GM18858 (cell line): ENCODE measurements at regions not wholly inside any gene's neighbourhood (a gene's known extent, or its start where the extent isn't known, plus 50 kb on each side); places are given as distances from the start of the nearest gene placed in this dataset.
"Not testable (repeated sequence)": the region's sequence is repeated elsewhere in the genome, so short reads cannot be mapped to it uniquely, and the experiment has no call there.

Experiments
- ATAC-seq: cut with Tn5 transposase; IDR thresholded peaks from one replicate; pipeline ENCODE4 v1.9.1; 2021; ENCODE audit not compliant: unreplicated experiment

DNA sequence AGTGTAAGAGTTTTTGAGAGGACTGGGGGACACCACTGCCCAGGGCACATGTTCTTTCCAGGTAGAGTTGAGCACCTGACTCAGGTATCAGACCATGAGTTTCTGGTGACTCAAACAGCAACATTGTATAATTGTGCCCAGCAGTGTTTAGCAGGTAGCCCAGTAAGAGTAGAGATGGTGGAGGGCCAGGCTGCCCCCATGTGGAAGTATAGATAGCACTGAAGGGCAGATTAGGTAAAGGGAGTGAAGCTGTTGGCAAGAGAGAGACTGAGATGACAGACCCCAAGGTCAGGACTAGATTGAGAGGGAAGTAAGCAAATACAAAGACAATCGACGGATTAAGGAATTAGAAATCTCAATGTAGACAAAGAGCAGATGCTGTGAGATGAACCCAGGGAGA is 74.6 kb downstream of the TRIM42 start:
- ATAC-seq = no peak

DNA sequence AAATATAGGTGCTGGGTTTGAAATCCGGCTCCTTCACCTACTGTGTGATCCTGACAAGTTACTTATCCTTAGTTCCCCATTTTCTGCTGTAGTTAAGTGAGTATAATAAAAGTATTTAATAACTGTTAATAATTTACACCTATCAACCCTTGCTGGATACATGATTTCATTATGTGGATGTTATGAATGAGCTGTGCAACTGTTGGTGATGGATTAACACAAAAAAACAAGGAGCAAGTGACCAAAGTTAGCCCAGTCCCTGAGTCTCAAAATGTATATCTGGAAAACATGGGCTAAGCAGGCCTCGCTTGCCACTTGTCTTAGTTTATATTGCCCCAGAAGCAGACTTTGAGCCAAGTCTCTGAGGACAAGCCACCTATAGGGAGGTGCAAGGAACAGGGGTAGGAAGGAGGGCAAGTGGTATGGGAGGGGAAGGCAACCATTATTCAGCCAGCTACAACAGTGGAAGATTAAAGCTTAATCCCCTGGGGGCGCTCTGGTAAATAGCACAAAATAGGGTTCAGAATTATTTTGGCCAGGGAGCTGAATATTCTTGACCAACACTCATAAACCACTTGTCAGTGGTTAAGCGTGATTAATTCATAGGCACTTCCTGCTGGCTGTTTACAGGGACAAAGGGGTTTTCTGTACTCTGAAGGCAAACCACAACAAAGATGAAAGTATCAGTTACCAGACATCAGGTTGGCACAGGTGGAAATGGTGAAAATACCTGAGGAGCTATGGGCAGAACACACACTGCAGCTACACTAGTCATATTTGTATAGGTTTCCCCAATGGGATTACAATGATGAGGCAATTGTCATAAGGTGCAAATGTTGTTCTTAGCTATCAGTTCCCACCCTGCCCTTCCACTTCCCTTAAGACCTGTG is 76.2 kb downstream of the TRIM42 start:
- peak; percentile 64 for ATAC-seq

DNA sequence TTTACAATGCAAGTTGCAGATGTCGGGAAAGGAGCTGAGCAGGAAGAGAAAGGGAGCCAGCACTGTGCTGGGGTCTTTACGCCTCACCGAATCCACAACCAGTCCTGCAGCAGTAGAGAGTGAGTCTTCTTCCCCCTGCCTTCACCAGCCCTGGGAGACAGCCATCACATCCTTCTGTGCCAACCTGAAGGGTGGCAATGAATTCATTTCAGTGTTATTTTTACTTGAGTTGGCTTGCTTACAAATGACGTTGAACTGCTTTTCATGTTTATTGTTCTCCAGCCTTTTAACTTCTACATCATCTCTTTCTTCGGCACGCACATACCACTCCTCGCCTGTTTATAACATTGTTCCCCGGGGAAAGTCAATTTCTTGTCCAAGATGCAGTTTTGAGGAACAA is 77.1 kb downstream of the TRIM42 start:
- ATAC-seq = no peak

DNA sequence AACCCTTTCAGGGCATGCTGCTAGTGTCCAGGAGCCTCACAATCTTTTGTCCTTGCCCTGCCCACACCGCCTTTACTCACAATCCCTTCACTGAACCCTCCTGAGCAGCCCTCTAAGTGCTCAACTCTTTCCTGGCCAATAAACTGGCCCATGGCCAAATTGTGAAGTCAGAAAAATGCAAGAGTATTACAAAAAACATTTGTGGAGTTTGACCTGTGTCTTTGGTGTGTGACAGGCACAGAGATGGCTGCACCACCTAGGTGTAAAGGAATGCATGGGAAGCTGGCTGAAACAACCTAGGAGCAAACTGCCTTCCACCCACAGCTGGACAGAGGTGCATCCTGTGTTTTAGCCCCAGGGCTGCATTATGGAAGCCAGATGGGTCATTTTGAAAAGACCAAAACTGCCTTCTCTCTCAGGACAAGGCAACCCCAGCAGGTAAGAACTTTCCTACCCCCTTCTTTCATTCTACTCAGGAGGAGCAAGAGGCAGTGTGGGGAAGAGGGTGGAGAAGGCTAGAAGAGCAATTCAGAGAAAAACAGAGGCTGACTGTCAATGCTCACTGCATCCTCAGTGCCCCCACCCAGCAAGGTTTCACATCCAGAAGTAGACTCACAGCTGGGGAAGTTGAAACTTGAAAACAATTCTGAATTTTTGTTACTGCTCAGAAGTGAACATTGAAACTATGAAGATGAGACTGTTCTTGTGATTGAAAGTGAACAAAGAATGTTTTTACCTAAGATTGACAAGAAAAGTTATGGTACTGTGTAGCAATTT is 78.6 kb downstream of the TRIM42 start:
- ATAC-seq = no peak

DNA sequence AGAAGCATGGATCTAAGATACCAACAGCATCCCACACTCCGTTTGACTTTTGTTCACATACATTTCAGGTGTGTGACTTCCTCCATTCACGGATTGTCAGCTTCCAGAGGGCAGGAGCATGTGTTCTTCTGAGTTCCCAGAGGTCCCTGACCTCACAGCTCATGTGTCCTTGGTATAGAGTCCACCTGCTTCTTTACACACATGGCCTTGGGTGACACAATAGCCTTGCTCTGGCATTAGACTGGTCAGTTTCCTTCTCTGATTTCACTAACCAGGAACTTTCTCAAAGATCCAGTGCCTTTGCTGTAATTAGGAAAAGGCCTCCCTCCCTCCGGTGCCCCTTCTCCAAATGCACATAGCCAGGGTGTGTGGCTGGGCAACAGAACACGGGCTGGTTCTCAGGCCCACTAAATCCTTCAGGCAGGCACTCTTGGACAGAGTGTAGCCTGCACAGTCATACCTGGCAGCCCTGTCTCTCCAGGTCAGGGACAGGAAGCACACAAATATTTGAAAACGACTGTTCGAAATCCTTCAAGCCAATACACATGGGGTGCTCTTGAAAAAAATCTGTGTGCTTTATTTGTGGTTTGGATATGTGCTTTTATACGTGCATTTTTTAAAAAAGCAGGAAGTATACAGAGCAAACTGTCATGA is 81.1 kb downstream of the TRIM42 start:
- no peak for ATAC-seq

DNA sequence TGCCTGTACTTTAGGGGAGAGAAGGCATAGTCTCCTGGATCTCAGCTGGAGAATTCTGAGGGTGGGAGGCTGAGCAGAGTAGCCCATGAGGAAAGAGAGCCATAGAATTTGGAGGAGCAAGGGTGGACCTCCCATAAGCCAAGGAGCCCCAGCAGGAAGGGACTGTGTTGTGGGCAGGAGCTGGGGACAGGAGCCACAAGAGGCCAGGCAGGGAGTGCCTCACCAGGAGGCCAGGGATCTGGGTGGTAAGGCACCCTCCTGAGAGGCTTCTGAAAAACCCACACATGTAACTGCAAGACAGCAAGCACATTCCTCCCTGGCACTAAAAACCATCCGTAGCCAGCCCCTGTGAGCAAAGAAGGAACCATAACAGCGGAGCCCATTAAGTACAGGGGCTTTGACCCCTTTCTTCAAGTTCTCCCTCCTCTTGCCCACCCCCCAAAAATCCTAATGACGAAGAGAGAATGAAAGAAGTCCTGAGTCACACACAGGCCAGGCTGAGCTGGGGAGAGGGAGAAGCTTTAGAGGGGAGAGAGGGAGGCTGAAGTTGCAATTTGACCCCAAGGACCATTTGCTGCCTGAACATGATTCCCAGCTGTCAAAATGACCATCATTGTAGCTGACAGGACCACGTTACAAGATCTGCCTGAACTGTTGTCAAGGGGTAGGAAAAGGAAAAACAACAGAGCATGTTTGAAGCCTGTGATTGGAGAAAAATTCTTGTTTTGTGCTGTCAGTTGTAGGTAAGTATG is 82.6 kb downstream of the TRIM42 start:
- no peak for ATAC-seq

DNA sequence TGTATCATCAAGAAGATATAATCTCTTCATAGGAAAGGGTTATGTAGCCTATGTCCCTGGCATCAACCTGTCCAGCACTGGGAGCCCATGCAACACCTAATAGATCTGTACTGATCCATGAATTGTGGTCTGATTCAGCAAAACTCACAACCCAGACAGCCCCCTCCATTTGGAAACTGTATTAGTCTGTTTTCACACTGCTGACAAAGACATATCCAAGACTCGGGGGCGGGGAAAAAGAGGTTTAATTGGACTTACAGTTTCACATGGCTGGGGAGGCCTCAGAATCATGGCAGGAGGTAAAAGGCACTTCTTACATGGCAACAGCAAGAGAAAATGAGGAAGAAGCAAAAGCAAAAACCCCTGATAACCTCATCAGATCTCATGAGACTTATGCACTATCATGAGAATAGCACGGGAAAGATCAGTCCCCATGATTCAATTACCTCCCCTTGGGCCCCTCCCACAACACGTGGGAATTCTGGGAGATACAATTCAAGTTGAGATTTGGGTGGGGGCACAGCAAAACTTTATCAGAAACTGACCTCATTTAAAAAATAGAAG is 83.3 kb downstream of the TRIM42 start:
- no peak for ATAC-seq

DNA sequence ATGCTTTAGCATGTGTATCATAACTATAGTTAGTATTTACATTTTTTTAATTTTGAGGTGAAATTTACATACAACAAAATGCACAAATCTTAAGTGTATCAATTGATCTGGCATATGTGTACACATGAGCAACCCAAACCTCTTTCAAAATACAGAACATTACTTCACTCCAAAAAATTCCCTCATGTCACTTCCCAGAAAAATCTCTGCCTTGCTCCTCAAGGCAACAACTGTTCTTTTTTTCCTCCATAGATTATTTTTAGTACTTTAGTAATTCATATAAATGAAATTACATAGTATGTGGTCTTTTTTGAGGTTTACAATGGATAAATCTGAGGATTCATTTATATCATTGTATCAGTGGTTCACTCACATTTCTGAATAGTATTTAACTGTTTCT is 84.9 kb downstream of the TRIM42 start:
- ATAC-seq = no peak

DNA sequence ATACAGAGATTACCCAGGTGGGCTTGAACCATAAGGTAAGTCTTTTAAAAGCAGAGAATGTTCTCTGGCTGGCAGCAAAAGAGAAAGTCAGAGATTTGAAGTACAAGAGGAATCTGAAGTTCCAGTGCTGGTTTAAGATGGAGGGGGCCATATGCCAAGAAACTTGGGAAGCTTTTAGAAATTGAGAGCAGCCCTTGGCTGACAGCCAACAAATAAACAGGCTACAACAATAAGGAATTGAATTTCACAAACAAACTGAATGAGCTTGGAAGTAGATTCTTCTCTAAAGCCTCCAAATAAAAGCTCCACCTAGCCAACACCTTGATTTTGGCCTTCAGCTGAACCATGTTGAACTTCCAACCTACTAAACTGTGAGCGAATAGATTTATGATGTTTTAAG is 85.7 kb downstream of the TRIM42 start:
- no peak for ATAC-seq

DNA sequence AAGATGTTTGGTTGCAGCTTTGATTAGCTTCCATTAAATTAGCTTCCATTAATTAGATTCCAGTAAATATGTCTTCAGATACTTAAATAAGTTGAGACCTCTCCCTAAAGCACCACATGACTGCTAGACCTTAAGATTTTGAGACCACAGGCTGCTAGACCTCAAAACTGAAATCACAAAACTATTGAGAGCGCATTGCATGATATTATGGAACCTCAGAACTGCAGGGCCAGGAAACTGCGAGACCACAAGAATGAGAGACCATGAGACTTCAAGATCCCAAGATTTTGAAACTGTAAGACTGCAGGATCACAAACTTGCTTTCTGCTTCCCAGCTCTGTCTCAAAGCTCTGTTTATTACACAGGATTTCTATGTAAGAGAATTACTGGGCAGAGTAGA is 87.4 kb downstream of the TRIM42 start:
- no peak for ATAC-seq

DNA sequence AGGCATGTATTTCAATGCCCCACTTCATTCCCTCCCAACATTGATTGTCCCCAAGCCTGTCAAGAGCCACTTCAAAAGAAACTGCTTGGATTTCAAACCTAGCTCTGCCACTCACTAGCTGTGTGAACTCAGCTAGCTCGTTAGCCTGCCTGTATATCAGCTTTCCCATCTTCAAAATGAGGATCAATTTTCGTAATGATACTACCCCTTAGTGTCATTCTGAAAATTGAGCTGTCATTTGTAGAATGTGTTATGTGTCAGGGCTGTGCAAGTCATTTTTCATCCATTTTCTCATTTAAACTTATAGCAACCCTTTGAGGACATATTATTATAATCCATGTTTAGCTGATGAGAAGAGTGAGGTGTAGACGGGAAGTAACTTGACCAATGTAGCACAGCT is 88.6 kb downstream of the TRIM42 start:
- ATAC-seq = no peak

DNA sequence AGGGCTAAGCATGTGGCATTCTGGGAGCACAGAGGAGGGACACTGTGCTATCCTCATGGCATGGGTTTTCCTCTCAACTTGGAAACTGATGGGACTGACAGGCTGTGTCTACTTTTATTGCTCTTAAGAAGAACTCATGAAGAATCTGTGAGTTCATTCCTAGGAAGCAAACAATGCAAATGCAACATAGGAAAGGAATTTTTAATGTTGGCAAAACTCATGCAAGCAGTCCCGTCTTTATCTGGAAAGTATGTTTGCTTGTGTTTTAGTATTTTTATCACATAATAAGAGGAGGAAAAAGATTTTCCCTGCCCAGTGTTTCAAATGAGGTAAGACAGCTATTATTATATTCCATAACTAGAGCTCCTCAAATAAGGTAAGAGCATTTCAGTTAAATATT is 89.7 kb downstream of the TRIM42 start:
- ATAC-seq = no peak

DNA sequence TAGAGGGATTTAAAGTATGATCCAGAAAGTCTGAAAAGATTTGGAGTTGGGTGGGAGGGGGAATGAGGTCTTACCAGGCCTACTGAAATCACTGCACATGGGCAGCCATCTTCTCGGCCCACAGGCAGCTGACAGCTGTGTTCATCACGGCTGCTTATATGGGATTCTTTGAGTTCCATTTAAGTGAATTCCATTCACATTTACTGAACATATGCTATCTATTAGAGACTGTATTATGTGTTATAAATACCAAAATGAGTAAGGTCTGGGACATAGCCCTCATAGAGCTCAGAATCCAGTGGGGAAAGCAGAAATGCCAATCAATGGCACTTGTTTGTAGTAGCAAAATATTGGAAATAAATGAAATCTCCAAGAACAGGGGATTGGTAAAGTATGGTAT is 91.1 kb downstream of the TRIM42 start:
- no peak for ATAC-seq

DNA sequence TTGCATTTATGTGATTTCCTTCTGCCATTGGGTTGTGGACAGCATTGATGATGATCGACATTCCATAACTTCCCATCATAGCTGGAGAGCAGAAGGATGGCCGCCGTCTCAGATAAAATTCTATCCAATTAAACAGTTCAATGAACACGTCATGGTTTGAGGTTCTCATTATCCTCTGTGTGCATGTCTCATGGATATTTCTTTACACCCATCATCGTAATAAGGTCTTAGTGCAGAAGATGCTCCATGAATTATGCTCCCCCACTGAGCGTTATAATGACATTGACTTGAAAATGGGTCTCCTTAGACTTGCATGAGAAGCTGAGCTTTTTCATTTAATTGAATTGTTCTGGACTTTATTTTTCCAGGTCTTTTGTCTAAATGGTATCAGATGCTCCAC is 92.1 kb downstream of the TRIM42 start:
- ATAC-seq = no peak

DNA sequence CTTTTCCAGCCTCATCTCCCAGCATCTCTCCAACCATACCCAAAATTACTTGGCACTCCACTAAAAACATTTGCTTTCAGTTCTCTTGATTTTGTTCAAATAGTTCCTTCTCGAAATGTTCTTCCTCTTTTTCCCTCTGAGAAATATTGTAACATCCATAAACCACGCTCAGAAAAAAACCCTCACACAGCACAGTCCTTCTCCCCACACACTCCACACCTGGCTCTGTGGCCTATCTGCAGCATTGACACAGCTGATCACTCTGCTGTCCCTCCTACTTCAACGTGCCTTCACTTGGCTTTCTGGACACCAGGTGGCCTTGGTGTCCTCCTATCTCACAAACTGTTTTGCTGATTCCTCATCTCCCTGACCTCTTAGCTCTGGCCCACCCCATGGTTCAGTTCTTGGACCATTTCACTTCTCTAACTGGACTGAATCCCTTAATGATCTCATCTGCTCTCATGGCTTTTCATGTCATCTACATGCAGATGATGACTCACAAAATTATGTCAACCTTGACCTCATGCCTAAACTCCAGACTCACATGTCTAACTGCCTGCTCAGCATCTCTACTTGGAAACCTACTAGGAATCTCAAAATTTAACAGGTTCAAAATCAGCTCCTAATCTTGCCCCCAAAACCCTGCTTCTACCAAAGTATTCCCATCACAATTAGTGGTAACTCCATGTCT is 93.3 kb downstream of the TRIM42 start:
- no peak for ATAC-seq

DNA sequence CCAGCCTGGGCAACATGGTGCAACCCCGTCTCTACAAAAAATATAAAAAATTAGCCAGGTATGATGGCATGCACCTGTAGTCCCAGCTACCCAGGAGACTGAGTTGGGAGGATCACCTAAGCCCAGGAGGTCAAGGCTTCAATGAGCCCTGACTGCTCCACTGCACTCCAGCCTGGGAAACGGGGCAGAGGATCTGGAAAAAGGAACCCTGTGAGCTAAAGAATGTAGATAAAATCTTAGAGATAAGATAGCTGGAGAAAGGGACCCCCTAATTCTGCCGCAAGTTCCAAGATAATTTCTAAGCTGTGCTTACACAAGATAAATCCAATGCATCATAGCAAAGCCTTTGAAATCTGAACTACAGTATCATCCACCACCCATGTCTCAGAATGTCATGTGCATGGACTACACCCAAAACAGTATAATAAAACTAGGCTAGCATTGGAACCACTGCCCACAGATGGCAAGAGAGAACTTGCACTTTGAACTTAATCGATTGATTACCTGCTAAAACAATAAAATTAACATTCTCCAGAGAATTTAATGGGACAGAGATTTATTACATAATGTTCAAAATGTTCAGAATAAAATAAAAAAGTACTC is 99.9 kb downstream of the TRIM42 start:
- no peak for ATAC-seq

DNA sequence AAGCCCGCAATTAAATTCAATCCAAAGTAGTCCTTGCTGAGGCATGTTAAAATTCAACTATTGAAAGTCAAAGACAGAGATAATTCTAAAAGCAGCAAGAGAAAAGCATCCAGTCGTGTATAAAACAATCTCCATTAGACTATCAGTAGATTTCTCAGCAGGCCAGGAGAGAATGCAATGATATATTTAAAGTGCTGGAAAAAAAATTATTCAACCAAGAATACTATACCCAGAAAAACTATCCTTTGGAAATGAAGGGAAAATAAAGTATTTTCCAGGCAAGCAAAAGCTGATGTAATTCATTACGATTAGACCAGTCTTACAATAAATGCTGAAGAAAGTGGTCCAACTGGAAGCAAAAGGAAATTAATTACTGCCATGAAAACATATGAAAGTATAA is 113.5 kb downstream of the TRIM42 start:
- no peak for ATAC-seq

DNA sequence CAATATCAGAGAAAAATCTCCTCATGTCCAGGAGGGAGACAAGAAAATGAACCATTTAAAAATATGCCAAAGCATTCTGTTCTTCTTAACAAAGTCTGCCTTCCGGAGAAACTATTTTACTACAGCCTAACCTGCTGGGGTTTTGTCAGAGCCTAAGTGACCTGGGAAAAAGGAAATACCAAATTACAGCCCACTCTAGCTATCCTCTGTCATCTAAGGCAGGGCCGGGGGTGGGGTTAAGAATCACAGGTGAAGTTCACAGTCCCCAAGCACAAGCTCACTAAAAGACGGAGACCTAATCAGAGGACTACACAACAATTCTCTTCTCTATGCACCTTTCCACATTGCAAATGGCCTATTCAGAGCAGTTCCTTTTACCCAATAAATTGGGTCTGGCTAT is 116.6 kb downstream of the TRIM42 start:
- ATAC-seq = no peak

DNA sequence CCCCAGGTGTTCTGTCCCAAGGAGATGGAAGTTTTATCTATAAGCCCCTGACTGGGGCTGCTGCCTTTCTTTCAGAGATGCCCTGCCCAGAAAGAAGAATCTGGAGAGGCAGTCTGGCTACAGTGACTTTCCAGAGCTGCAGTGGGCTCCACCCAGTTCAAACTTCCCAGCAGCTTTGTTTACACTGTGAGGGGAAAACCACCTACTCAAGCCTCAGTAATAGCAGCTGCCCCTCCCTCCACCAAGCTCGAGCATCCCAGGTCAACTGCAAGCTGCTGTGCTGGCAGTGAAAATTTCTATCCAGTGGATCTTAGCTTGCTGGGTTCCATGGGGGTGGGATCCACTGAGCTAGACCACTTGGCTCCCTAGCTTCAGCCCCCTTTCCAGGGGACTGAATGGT is 125.0 kb downstream of the TRIM42 start:
- not testable (repeated sequence) for ATAC-seq

DNA sequence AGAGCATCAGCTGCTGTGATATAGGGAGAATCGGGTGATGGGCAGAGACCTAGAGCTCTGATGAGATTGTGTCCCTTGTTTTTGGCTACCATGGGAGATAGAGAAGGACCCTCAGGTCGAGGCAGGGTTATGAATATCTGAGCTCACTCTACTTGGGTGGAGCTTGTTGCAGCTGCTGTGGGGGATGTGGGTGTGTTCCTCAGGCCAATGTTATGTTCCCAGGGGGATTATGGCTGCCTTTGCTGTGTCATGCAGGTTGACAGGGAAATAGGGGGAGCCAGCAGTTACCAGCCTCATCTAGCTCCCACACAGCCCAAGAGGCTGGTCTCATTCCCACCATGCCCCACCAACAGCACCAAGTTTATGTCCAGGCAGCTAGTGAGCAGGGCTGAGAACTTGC is 131.5 kb downstream of the TRIM42 start:
- ATAC-seq = no peak
